ENCODE measurements at regions not wholly inside any gene's neighbourhood (a gene's known extent, or its start where the extent isn't known, plus 50 kb on each side); places are given as distances from the start of the nearest gene placed in this dataset.

- TF ChIP-seq CTCF (IDR thresholded peaks at IDR 0.05; ENCODE audit: insufficient read depth, low read depth, low read length) (no peak), EZH2 (IDR thresholded peaks at IDR 0.05; ENCODE audit: insufficient read depth, low read length) (no peak)
These were observed 415.8 kb upstream of the NOVA1 start for GRCh38 chr14:27013678-27014077.
